PC-3 (cell line): ENCODE measurements at regions not wholly inside any gene's neighbourhood (a gene's known extent, or its start where the extent isn't known, plus 50 kb on each side); places are given as distances from the start of the nearest gene placed in this dataset.

Source experiments
- ATAC-seq: fragments of 200-7000 bp; cut with Tn5 transposase; 2 replicates; pipeline ENCODE4 v1.9.1; 2020; ENCODE audit warnings: mild to moderate bottlenecking, moderate library complexity
- BruUV-seq: library from RNA; stranded (reverse); fragments of 400-500 nt; replicated peaks from 2 replicates; lab custom pipeline; 2021; lab: Mats Ljungman, UMichigan
- CTCF ChIA-PET: fragments of 300-600 bp; sonication (Branson Sonifier 250); formaldehyde crosslinking; loops from one replicate; lab custom pipeline; 2022; ENCODE audit warnings: antibody characterized with exemption; lab: Charles Lee
- POLR2A ChIA-PET: fragments of 300-600 bp; sonication (Branson Sonifier 250); formaldehyde crosslinking; loops from one replicate; lab custom pipeline; 2022; ENCODE audit warnings: antibody characterized with exemption; ENCODE audit not compliant: unreplicated experiment; lab: Charles Lee
- DNase-seq: peaks from one replicate; pipeline ENCODE4 v3.0.0-alpha.2; 2015
- H2AFZ ChIP-seq: fragments of 300-600 bp; sonication (generic); 2 replicates; pipeline ENCODE4 v1.6.0; 2016; ENCODE audit warnings: antibody characterized with exemption, low read length
- H3F3A ChIP-seq: fragments of 300-600 bp; sonication (generic); one replicate; pipeline ENCODE4 v1.6.0; 2017; ENCODE audit warnings: antibody characterized with exemption, low read length, control low read depth, mild to moderate bottlenecking; ENCODE audit not compliant: unreplicated experiment
- H3K27ac ChIP-seq: fragments of 300-600 bp; sonication (generic); 2 replicates; pipeline ENCODE4 v1.5.1; 2016; ENCODE audit warnings: mild to moderate bottlenecking, low read length
- H3K27me3 ChIP-seq: fragments of 300-600 bp; sonication (generic); 2 replicates; pipeline ENCODE4 v1.6.1; 2016; ENCODE audit warnings: low read length, mixed read lengths
- H3K36me3 ChIP-seq: fragments of 300-600 bp; sonication (generic); 2 replicates; pipeline ENCODE4 v1.6.1; 2016; ENCODE audit warnings: low read depth, mixed run types, low read length, mixed read lengths
- H3K4me1 ChIP-seq: fragments of 300-600 bp; sonication (generic); 2 replicates; pipeline ENCODE4 v1.5.1; 2016; ENCODE audit warnings: low read length; ENCODE audit not compliant: insufficient read depth
- H3K4me2 ChIP-seq: fragments of 300-600 bp; sonication (generic); 2 replicates; pipeline ENCODE4 v1.6.0; 2016; ENCODE audit warnings: low read length
- H3K4me3 ChIP-seq: fragments of 300-600 bp; sonication (generic); 2 replicates; pipeline ENCODE4 v1.5.1; 2016; ENCODE audit warnings: mild to moderate bottlenecking, low read length, mixed read lengths
- H3K79me2 ChIP-seq: fragments of 300-600 bp; sonication (generic); 2 replicates; pipeline ENCODE4 v1.6.1; 2017; ENCODE audit warnings: low read length, mixed read lengths
- H3K9ac ChIP-seq: fragments of 300-600 bp; sonication (generic); 2 replicates; pipeline ENCODE4 v1.6.0; 2016; ENCODE audit warnings: mild to moderate bottlenecking, low read length
- H3K9me2 ChIP-seq: fragments of 300-600 bp; sonication (generic); replicated peaks from 2 replicates; pipeline ENCODE4 v1.6.1; 2016; ENCODE audit warnings: mixed run types, low read length, mixed read lengths
- H3K9me3 ChIP-seq: fragments of 300-600 bp; sonication (generic); 2 replicates; pipeline ENCODE4 v1.6.1; 2016; ENCODE audit warnings: low read length, mixed read lengths
- H4K20me1 ChIP-seq: fragments of 300-600 bp; sonication (generic); 2 replicates; pipeline ENCODE4 v1.6.1; 2016; ENCODE audit warnings: low read length, mixed read lengths
- CTCF ChIP-seq: fragments of 300-600 bp; sonication (generic); conservative IDR thresholded peaks from 2 replicates; pipeline ENCODE4 v1.5.1; 2017; ENCODE audit warnings: antibody characterized with exemption, low read depth, mild to moderate bottlenecking, low read length
- EZH2 ChIP-seq: fragments of 300-600 bp; sonication (generic); IDR thresholded peaks from one replicate; pipeline ENCODE4 v1.6.1; 2017; ENCODE audit warnings: antibody characterized with exemption, mild to moderate bottlenecking, low read length; ENCODE audit not compliant: unreplicated experiment
- EZH2phosphoT487 ChIP-seq: fragments of 300-600 bp; sonication (generic); IDR thresholded peaks from 2 replicates; pipeline ENCODE4 v1.6.1; 2018; ENCODE audit warnings: mild to moderate bottlenecking, antibody characterized with exemption, low read length, borderline replicate concordance
- intact Hi-C: fragments of 100-400 bp; cut with micrococcal nuclease; formaldehyde crosslinking; loops from 2 replicates; pipeline ENCODE4 v1.9.0; 2023

GRCh38 chr5:136513430-136513829 is 148.1 kb upstream of the TRPC7 start:
- intact Hi-C loops = no loop called here
- H3K27me3 ChIP-seq = no peaks in the 10 kb centered on the region
- DNase-seq (no peak), ATAC-seq (no peak)
- no TSS peak for BruUV-seq
- no peaks in the 10 kb centered on the region for H3K9me2 ChIP-seq
- no peaks in the 10 kb centered on the region for H3K36me3 ChIP-seq
- no peak overlapping the region for H3K27ac ChIP-seq
- H3K4me2 ChIP-seq = no peak overlapping the region
- H3K4me3 ChIP-seq = no peak overlapping the region
- TF ChIP-seq EZH2 (no peak), CTCF (no peak), EZH2phosphoT487 (no peak)
- no peak overlapping the region for H3K9ac ChIP-seq
- no peaks in the 10 kb centered on the region for H4K20me1 ChIP-seq
- H2AFZ ChIP-seq = no peak overlapping the region
- no peaks in the 10 kb centered on the region for H3K4me1 ChIP-seq
- ChIA-PET CTCF (no interaction called here), POLR2A (no interaction called here)
- H3K9me3 ChIP-seq = no peaks in the 10 kb centered on the region
- H3F3A ChIP-seq = no peaks in the 10 kb centered on the region
- H3K79me2 ChIP-seq = no peaks in the 10 kb centered on the region

GRCh38 chr5:136511046-136511445 is 145.7 kb upstream of the TRPC7 start:
- no peaks in the 10 kb centered on the region for H3K9me2 ChIP-seq
- no peaks in the 10 kb centered on the region for H3K79me2 ChIP-seq
- DNase-seq = no peak
- no peak overlapping the region for H3K9ac ChIP-seq
- no TSS peak for BruUV-seq
- H3K4me2 ChIP-seq = no peak overlapping the region
- no peak overlapping the region for H2AFZ ChIP-seq
- no peak for ATAC-seq
- no peak overlapping the region for H3K4me3 ChIP-seq
- H3K27me3 ChIP-seq = no peaks in the 10 kb centered on the region
- H3K4me1 ChIP-seq = no peaks in the 10 kb centered on the region
- H3F3A ChIP-seq = no peaks in the 10 kb centered on the region
- ChIA-PET CTCF (no interaction called here), POLR2A (no interaction called here)
- intact Hi-C loops = no loop called here
- no peak overlapping the region for H3K27ac ChIP-seq
- TF ChIP-seq CTCF = no peak
- H3K9me3 ChIP-seq = no peaks in the 10 kb centered on the region
- no peaks in the 10 kb centered on the region for H4K20me1 ChIP-seq
- H3K36me3 ChIP-seq = no peaks in the 10 kb centered on the region

- Histone ChIP-seq H3K9me2 (no peaks in the 10 kb centered on the region), H3K36me3 (no peaks in the 10 kb centered on the region), H3K4me3 (no peak overlapping the region), H3F3A (no peaks in the 10 kb centered on the region), H3K27ac (no peak overlapping the region), H3K79me2 (no peaks in the 10 kb centered on the region), H2AFZ (no peak overlapping the region), H3K9me3 (no peaks in the 10 kb centered on the region), H3K4me2 (no peak overlapping the region), H3K4me1 (no peaks in the 10 kb centered on the region), H3K27me3 (no peaks in the 10 kb centered on the region), H3K9ac (no peak overlapping the region), H4K20me1 (no peaks in the 10 kb centered on the region)
- intact Hi-C loops = no loop called here
- ChIA-PET POLR2A (no interaction called here), CTCF (no interaction called here)
- BruUV-seq = no TSS peak
- no peak for ATAC-seq
- DNase-seq = no peak
- TF ChIP-seq CTCF = no peak
- TF ChIP-seq EZH2 = no peak
- no peak for TF ChIP-seq EZH2phosphoT487
Measured at GRCh38 chr5:136510481-136510880, 145.1 kb upstream of the TRPC7 start.
